GM21360 (cell line): ENCODE measurements at regions not wholly inside any gene's neighbourhood (a gene's known extent, or its start where the extent isn't known, plus 50 kb on each side); places are given as distances from the start of the nearest gene placed in this dataset.

Experiments
- ATAC-seq: cut with Tn5 transposase; IDR thresholded peaks from one replicate; pipeline ENCODE4 v1.9.1; 2021; ENCODE audit warnings: mild to moderate bottlenecking, moderate library complexity; ENCODE audit not compliant: unreplicated experiment

DNA sequence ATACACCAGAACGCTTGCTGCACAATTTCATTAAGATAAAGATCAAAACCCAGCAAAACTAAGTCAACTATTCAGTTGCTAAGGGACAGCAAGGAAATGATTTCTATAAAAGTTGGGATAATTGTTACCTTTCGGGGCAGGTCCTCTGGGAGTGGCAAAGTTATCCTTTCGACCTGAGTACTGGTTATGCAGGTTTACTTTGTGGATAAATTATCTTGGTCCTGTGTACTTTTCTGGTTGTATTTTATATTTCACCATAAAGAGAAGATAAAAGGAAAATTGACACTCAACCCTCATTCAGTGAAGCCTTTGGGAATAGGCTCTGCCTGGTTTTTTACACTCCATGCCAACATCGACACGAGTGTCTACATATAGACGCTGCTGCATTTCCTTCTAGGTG is 146.5 kb downstream of the SYK start:
- no peak for ATAC-seq

DNA sequence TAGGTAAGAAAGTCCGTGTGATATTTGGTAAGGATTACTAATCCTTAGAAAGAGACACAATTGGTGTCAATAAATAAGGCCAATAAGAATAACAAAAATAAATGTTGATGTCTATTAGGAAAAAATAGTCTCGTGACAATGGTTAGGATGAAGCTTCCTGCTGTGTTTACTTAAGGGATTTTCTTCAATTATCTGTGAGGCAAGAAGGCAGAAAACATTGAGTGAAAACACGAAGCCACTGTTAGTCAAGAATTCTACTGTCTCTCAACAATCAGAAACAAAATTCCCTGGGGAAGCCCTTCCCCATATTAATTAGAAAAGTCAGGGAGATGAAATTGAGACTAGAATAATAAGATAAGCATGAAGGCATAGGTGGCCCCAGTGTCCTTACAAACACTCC is 149.0 kb downstream of the SYK start:
- no peak for ATAC-seq

DNA sequence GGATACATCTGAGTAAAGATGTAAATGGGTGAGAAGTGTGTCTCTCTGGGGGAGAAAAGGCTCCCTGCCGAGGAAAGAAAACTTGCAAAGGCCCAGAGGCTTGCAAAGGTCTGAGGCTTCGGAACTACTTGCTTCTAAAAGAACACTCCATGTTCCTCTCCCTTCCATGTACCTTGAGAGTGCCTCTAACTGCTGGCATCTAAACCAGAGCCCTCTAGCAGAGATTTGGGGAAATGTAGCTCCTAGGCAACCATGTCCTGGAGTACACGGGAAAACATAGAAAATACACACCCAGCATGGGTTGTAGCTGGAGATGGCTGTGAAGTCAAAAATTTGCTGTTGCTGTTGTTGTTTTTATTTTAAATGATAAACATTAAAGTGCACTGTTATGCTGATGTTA is 151.6 kb downstream of the SYK start:
- no peak for ATAC-seq

DNA sequence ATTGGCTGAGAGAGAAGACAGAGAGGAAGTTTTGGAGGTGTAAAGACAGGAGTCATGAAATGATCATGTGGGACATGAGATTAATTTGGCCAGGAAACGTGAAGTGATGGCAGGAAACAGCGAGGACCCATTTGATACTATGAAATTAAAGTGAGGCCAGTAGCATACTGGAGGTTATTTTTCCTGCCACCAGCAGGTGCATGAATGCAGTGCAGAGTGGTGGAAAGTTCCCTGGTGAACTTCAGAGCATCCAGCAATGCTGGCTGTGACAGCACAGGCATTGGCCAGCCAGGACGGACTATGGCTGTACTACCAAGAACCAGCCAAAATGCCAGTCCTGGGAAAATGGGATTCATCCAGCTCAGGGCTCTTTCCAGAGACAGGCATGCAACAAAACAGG is 152.2 kb downstream of the SYK start:
- ATAC-seq, result no peak

DNA sequence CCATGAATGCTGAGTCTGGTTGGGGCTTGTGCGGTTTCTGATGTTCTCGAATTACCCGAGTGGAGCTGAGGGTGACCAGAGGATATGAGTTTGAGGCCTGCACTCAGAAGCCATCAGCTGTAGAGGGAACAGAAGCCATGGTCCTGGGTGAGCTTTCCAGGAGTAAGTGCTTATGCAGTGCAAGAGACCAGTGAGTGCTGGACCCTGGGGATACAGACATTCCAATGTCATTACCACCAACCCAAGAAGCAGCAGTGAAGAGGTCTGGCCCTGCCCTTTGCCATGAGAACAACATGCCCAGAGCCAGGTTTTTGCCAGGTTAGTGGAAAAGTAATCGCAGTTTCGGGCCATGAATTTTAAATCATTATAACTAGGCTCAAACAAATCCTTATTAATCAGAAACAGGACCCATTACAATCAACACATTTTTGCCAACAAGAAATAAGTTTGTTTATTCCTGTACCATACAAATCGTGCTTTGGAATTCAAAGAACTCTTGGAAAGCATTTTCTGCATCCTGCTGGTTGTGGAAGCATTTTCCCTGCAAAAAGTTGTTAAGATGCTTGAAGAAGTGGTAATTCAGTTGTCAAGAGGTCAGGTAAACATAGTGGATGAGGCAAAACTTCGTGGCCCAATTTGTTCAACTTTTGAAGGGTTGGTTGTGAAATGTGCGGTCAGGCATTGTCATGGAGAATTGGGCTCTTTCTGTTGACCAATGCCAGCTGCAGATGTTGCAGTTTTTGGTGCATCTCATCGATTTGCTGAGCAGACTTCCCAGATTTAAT is 154.6 kb downstream of the SYK start:
- ATAC-seq, result no peak

DNA sequence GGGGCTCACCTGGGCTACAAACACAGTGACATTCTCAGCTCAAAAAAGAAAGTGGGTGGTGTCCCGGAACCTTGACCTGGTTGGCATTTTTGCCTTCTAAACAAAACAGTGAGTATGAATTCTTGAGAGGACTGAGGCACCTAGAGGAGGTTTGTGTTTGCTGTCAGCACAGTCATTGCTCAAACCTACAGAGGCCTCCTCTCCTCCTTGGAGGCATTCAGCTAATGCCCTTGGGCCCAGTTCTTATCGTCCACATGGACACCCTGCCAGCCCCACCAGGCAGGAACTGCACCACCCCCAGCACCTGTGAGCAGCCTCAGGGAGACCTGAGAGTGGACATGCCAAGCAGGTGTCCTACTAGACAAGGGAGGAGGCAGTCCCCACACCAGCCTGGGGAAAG is 156.7 kb downstream of the SYK start:
- ATAC-seq, result no peak

DNA sequence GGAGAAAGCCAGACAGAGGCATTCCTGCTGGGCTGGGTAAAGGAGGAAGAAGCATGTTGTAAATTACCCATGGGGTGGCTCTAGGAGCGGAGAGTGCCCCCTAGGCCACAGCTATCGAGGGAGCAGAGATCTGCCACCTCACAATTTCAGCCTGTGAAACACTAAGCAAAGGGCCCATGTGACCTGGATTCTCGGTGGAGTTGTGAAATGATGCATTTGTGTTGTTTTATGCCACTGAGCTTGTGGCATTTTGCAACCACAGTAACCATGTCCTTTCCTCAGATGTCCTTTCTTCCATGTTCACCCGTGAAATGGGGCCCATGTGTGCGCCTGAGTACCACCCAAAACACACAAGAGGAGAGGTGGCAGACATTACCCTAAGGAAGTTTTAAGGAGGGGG is 159.3 kb downstream of the SYK start:
- no peak for ATAC-seq

DNA sequence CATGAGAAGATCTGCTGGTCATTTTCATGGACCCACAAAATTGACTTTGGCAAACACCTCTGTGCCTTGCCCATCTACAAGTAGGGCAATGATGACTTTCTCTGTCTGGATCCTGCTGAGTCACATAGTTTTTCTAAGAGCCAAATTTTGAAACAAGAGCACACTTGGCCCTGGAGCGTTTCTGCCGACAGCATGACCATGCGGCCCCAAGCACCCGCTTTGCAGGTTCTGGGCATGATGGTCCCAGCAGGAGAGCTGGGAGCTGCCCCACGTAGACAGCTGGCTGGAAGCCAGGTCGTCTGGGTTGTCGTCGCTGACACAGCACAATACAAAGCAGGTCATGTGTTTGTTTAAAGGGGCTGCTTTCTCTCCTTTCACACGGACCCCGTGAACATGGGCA is 159.8 kb downstream of the SYK start:
- no peak for ATAC-seq

DNA sequence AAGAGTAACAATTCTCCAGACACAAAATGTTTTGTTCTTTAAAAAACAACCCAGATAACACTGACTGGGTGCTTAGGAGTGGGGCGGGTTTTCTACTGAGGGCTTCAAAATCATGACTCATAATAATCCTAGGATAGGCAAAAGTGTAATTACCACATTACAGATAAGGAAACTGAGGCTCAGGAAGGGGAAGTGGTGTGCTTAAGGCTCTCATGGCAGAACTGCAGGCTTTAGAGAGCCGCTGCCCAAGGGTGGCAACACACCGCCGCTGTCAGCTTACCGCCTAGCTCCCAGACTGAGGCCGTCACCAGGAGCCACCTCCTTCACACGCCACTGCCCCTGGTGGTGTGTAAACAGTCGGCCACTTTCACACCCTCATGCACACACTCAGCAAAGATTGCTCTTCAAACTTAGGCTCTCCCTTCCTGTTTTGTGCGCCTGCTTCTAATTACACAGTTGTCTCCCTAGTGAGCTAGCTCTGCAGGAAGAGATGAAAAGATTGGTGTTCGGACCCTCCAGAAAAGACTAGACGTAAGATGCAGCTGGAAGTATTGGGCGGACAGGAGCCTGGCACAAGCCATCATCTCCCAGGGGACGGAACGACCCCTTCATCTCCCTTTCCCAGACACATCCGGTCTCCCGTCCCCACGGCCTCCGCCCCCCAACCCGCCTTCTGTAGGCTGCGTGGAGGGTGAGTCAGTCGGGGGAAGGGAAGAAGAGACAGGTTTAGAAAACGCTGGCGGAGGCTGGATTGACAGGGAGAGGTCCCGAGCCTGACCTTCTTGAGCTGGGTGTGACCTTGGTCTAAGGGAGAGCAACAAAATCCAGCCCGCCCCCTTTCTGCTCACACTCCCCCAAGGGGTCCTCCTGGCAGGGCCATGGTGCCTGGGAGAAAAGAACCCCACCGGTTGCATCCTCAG is 162.7 kb downstream of the SYK start:
- ATAC-seq, result no peak

DNA sequence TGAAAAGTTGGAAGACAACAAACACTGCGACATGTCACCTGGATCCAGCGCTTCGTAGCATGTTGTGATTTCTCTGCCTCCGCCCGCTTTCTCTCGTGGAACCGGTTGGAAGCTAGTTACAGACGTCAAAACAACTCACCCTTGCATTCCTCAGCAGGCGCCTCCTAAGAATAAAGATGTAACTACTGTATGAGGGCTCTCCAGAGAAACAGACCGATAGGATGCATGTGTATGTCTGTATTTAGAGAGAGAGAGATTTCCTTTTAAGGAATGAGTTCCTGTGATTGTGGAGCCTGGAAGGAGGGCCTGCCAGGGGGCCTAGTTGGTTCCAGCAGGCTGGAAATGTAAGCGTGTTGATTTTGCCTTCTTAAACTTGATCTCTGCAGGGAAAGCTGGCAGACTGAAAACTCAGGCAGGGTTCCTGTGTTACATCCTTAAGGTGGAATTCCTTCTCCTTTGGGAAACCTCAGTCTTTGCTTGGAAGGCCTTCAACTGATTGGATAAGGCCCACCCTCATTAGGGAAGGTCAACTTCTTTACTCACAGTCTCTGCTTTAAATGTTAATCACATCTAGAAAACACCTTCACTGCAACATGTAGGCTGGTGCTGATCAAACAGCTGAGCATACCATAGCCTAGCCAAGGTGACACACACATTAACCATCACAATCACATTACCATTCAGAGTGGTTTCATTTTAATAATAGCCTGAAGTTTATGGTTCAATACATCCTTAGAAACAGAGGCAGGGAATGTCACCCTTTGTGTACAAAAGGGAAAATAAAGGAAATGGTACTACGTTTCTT is 163.8 kb downstream of the SYK start:
- no peak for ATAC-seq

DNA sequence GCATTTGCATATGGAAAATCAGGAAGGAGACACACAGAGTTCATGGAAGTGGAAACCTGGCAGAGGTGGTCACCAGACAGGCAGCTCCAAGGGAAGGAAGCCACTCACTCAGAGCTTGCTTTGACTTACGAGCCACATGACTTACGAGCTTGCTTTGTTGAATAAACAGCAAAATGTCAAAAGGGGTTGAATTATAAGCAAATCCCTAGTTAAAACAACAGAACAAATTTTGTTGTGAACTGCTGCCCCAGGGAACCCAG is 164.3 kb downstream of the SYK start:
- no peak for ATAC-seq

DNA sequence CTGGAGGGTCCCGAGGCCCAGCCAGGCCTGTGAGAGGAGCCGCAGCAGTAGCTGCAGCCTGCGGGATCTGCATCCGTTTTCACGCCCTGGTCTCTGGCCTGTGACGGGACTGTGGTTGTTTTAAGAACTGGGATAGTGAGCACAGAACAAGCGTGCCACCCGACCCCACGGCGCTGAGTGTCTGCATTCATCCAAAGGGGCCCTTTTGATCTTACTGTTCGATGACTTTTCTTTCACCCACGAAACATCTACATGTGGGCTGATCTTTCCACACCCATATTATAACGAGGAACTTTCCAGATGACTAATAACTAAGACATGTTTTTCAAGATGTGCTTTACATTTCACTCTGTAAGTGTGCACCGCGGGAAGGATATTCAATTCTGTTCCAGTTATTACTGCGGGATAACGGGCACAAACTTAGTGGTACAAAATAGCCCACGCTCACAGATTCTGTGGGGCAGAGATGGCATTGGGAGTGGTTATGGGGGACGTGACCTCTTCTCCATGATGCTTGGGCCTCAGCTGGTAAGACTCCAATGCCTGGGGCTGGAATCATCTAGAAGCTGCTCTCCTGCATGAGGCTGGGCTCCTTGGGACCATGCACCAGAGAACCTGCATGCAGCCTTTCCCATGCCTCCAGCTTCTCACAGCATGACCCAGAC is 165.0 kb downstream of the SYK start:
- ATAC-seq, result no peak

DNA sequence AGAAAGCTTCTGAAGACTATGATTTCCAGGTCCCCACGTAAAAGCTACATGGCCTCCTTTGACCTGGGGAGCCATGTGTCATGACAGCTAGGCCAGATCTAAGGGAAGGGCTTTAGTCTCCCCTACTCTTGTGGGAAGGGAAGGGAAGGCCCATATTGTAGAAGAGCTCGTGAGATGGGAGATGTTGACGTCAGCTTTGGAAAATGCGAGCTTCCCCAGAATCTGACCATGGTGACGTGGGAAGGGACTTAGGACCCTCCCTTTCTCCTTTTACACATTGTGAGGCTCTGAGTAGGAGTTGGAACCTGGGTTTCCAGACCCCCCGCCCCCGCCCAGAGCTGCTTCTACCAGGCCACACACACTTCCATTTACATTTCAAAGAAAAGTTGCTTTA is 165.5 kb downstream of the SYK start:
- ATAC-seq, result no peak

DNA sequence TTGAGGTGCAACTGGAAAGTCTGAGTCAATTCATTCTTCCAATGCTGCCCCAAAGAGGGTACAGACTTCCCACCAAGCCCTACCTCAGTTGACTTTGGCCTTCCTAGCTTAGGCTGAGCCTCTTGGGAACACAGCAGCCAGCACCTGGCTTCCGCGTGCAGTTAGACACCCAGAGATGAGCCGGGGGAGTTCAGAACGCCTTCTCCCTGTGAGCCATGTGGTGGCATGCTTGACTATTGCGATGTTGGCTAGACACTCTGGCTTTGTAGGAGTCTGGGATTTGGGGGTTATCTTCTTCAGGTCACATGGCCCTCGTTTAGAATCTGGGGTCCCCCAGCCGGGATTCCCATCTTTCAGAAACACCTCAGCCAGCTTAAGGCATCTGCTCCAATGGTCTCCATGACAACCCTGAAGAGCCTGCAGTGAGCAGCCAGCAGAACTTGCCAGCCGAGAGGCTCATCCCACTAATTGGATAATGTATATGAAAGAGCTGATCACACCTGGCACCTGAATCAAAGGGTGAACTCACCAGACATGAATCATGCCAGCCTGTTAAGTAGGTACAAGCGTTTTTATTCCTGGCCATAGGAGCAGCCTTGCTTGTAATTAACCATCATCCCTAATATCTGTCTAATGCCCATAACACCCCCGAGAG is 167.5 kb downstream of the SYK start:
- no peak for ATAC-seq

DNA sequence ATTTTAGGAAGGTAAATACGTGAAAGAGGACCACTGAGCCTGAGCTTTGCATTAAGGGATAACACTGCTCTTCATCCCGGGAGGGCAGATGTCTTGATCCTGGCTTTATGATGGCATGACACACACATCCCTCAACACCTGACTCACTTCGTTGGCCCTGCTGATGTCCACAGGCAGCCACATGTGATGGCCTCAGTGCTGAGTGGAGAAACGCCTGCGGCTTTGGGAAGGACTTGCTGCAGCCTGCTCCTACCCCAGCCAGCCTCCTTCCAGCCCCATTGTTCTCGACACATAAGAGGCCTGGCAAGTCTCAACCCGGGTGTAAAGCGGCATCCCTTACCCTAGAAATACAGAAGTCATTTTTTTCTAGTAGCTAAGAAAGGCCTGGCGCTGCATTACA is 169.0 kb downstream of the SYK start:
- no peak for ATAC-seq

DNA sequence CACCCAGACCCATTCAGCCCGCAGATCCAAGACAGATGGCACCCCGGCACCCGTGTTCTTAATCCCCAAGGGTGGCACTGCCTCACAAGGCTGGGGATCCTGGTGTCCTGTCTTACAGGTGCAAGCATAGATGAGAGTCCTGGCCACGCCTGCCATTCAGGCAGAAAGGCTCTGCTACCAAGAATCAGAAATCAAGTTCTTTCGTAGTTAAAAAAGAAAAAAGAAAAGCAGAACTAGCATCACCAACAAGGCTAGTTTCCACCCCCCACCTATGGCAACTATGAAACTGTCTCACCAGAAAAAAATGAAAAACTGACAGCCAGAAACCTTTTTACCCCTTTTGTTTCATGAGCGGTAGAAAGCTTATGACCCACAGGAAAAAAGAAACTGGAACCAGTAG is 170.4 kb downstream of the SYK start:
- no peak for ATAC-seq

DNA sequence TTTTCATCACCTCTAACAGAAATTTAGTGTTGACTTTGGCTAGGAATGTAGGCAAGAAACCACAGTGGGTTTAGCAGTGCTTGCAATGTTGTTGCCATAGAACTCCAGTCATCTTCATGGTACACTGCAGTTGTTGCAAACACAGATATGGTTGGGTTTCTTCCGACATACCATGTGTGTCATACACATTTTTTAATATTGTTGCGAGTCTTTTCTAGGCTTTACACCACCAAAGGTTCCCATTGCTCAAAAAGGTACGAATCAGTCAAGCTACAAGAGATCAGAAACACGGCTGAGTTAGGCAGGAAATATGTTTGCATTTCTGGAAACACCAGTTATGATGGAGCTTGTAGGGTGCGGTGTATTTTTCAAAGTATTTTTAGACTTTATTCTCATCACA is 172.4 kb downstream of the SYK start:
- no peak for ATAC-seq

DNA sequence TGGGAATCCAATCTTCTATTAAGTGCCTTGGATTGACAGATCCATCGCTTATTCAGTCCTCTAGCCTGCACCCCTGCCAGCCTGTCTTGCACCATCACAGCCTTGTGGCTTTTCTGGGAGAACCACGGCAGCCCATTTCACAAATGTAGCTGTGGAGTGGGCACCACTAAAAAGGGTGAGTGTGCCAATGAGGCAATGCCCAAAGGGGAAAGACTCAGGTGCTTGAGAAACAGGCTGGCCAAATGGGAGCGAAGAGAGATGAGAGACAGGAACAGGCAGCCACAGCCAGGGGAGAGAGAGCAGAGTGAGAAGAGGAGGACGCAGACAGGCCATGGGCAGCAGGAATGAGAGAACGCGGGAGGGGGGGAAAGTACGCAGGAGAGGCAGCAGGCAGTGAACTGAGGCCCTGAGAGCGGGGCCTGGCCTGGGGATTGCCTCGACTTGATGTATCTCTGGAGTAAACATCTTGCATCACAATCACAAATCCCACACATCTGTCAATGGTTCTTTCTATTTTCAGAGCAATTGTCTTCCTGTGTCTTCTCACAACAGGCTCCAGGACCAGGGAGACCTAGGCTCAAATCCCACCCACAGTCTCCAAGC is 173.1 kb downstream of the SYK start:
- ATAC-seq, result no peak

DNA sequence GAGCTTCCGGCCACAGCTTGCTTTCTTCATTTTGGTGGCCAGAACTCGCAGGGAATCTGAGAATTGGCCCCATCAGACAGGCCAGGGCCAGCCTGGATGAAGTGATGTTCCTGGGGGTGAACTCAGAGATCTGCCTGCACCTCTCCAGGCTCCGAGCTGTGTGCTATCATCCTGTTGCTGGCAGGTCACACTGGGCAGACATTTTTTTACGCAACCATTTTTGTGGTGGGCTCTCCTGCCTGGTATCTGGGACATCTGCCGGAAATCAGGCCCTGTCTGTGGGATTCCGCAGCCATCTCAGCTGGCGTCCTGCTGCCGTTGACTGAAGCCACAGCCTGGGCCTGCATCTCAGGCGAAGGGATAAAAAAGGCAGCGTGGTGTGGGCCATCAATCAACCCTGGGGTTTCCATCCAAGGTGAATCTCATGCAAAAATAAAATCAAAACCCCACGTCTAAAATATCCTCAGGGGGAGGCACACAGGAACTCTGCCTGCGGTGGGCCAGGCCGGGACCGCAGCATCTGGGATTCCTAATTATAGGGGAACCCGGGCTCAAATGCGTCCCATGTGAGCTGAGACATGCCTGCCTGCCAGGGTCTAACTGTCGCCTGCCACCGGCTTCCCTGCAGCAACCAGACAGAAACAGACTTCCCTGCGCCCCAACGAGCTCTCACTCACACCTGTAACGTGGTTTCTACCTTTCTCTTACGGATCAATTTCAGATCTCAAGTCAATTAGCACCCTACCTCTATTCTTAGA is 174.3 kb downstream of the SYK start:
- ATAC-seq, result no peak

DNA sequence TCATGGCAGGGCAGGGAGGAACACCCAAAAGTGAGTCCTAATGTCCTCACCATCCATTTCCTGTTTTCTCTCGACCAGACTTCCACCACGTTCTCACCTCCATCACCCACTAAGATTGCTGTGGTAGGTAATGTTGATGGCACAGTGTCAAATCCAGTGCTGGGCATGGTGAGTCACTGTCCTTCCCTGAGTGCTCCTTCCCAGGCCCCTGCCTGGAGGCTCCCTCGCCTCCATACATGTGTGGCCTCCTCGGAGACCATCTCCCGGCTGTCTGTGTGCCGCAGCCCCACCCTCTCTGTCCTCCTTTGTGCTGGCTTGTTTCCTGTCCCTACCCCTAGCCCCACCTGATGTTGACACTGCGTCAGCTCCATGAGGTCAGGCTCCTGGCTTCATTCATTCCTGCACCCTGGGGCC is 177.5 kb downstream of the SYK start:
- ATAC-seq, result no peak
